ENCODE measurements at regions not wholly inside any gene's neighbourhood (a gene's known extent, or its start where the extent isn't known, plus 50 kb on each side); places are given as distances from the start of the nearest gene placed in this dataset.

- no peaks in the 10 kb centered on the region for H3K27me3 ChIP-seq (ENCODE audit: control insufficient read depth in 3 of 3, insufficient read depth in 3 of 3, low read length in 2 of 3)
These were observed 521.8 kb upstream of the AGA start for GRCh38 chr4:177964061-177964460.

GRCh38 chr4:177964693-177965168, 522.5 kb upstream of the AGA start:
- 39% methylated on average over 2 of the region's 2 CpGs for WGBS, 2 donors
- DNase-seq (no peak), ATAC-seq (ENCODE audit: insufficient read depth, low FRiP score) (no peak)
- no peaks in the 10 kb centered on the region for H3K36me3 ChIP-seq (ENCODE audit: control insufficient read depth in 4 of 4, insufficient read depth in 4 of 4, low read length in 4 of 4)
- no peak overlapping the region for H3K4me3 ChIP-seq
- H3K9me3 ChIP-seq (ENCODE audit: control insufficient read depth in 4 of 4, insufficient read depth in 3 of 4, low read length in 3 of 4), result no peaks in the 10 kb centered on the region
- no peak overlapping the region for H3K9ac ChIP-seq (ENCODE audit: insufficient read depth in 1 of 2, low read length in 2 of 2)
- H3K4me1 ChIP-seq (ENCODE audit: control insufficient read depth in 5 of 5, insufficient read depth in 5 of 5, low read length in 5 of 5), result peaks cover 0 to 10% (median 0%) of the 10 kb centered on the region in 5 donors
- H3K27me3 ChIP-seq (ENCODE audit: control insufficient read depth in 3 of 3, insufficient read depth in 3 of 3, low read length in 2 of 3), result no peaks in the 10 kb centered on the region
- H3K27ac ChIP-seq (ENCODE audit: low read depth in 1 of 2, low read length in 1 of 2), result no peak overlapping the region
- TF ChIP-seq CTCF (IDR thresholded peaks at IDR 0.05; ENCODE audit: control extremely low read depth, extremely low read depth), result no peak

More at GRCh38 chr4:177964061-177964460, 521.8 kb upstream of the AGA start:
- Histone ChIP-seq H3K4me1 (ENCODE audit: control insufficient read depth in 5 of 5, insufficient read depth in 5 of 5, low read length in 5 of 5) (peaks cover 0 to 14% (median 0%) of the 10 kb centered on the region in 5 donors), H3K9me3 (ENCODE audit: control insufficient read depth in 4 of 4, insufficient read depth in 3 of 4, low read length in 3 of 4) (no peaks in the 10 kb centered on the region), H3K4me3 (no peak overlapping the region), H3K36me3 (ENCODE audit: control insufficient read depth in 4 of 4, insufficient read depth in 4 of 4, low read length in 4 of 4) (no peaks in the 10 kb centered on the region), H3K9ac (ENCODE audit: insufficient read depth in 1 of 2, low read length in 2 of 2) (no peak overlapping the region), H3K27ac (ENCODE audit: low read depth in 1 of 2, low read length in 1 of 2) (no peak overlapping the region)
- no peak for TF ChIP-seq CTCF (IDR thresholded peaks at IDR 0.05; ENCODE audit: control extremely low read depth, extremely low read depth)
- ATAC-seq (ENCODE audit: insufficient read depth, low FRiP score), result no peak
- 79 to 85% methylated on average over 3 of the region's 3 CpGs for WGBS, 2 donors
- DNase-seq, result no peak

DNA sequence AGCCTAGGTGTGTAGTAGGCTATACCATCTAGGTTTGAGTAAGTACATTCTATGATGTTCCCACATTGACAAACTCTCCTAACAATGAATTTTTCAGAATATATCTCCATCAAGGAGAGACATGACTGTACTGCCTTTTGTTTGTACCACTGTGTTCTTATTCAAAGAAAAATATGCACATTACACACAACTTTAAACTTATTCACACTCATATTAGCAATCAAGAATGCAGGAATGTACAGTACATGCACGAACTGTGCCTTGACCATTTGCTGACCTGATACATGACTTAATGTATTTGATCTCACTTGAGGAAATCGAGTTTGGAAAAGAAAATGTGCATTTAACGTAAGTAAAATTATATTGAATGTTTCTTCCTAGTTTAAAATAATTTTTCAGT, 525.1 kb upstream of the AGA start:
- Histone ChIP-seq H3K36me3 (ENCODE audit: control insufficient read depth in 4 of 4, insufficient read depth in 4 of 4, low read length in 4 of 4) (no peaks in the 10 kb centered on the region), H3K9me3 (ENCODE audit: control insufficient read depth in 4 of 4, insufficient read depth in 3 of 4, low read length in 3 of 4) (no peaks in the 10 kb centered on the region), H3K4me1 (ENCODE audit: control insufficient read depth in 5 of 5, insufficient read depth in 5 of 5, low read length in 5 of 5) (peaks cover 0 to 3% (median 0%) of the 10 kb centered on the region in 5 donors), H3K27ac (ENCODE audit: low read depth in 1 of 2, low read length in 1 of 2) (no peak overlapping the region), H3K27me3 (ENCODE audit: control insufficient read depth in 3 of 3, insufficient read depth in 3 of 3, low read length in 2 of 3) (no peaks in the 10 kb centered on the region), H3K4me3 (no peak overlapping the region), H3K9ac (ENCODE audit: insufficient read depth in 1 of 2, low read length in 2 of 2) (no peak overlapping the region)
- WGBS, 2 donors, result 52 to 68% methylated on average over 3 of the region's 3 CpGs
- ATAC-seq (ENCODE audit: insufficient read depth, low FRiP score), result no peak
- no peak for TF ChIP-seq CTCF (IDR thresholded peaks at IDR 0.05; ENCODE audit: control extremely low read depth, extremely low read depth)
- no peak for DNase-seq

GRCh38 chr4:177968817-177969442, 526.7 kb upstream of the AGA start:
- Histone ChIP-seq H3K9me3 (ENCODE audit: control insufficient read depth in 4 of 4, insufficient read depth in 3 of 4, low read length in 3 of 4) (no peaks in the 10 kb centered on the region), H3K4me1 (ENCODE audit: control insufficient read depth in 5 of 5, insufficient read depth in 5 of 5, low read length in 5 of 5) (peaks cover 0 to 3% (median 0%) of the 10 kb centered on the region in 5 donors), H3K9ac (ENCODE audit: insufficient read depth in 1 of 2, low read length in 2 of 2) (no peak overlapping the region), H3K4me3 (no peak overlapping the region), H3K36me3 (ENCODE audit: control insufficient read depth in 4 of 4, insufficient read depth in 4 of 4, low read length in 4 of 4) (no peaks in the 10 kb centered on the region), H3K27me3 (ENCODE audit: control insufficient read depth in 3 of 3, insufficient read depth in 3 of 3, low read length in 2 of 3) (no peaks in the 10 kb centered on the region), H3K27ac (ENCODE audit: low read depth in 1 of 2, low read length in 1 of 2) (no peak overlapping the region)
- TF ChIP-seq CTCF (IDR thresholded peaks at IDR 0.05; ENCODE audit: control extremely low read depth, extremely low read depth), result no peak
- ATAC-seq (ENCODE audit: insufficient read depth, low FRiP score), result no peak
- peak in 2 of 3 donors; percentile 16 to 48 for DNase-seq
- WGBS, 2 donors, result 74 to 76% methylated on average over 4 of the region's 4 CpGs
